OCI-LY1 (cell line): ENCODE measurements at regions not wholly inside any gene's neighbourhood (a gene's known extent, or its start where the extent isn't known, plus 50 kb on each side); places are given as distances from the start of the nearest gene placed in this dataset.

Source experiments
- H2AFZ ChIP-seq: fragments of 200-600 bp; sonication (generic), shearing (Covaris generic); 2 replicates; pipeline ENCODE4 v1.6.0; 2014; ENCODE audit warnings: antibody characterized with exemption, mild to moderate bottlenecking, low read length
- H3F3A ChIP-seq: fragments of 200-600 bp; sonication (generic), shearing (Covaris generic); 2 replicates; pipeline ENCODE4 v1.6.0; 2014; ENCODE audit warnings: mild to moderate bottlenecking, antibody characterized with exemption, low read length, moderate library complexity; ENCODE audit not compliant: insufficient read depth
- H3K27ac ChIP-seq: fragments of 200-600 bp; sonication (generic); 2 replicates; pipeline ENCODE4 v1.5.1; 2014; ENCODE audit warnings: low read length, mixed run types, mild to moderate bottlenecking, low read depth; ENCODE audit not compliant: poor library complexity, severe bottlenecking
- H3K27me3 ChIP-seq: fragments of 200-600 bp; sonication (generic); 2 replicates; pipeline ENCODE4 v1.6.0; 2014; ENCODE audit warnings: antibody characterized with exemption, mild to moderate bottlenecking, low read length, moderate library complexity; ENCODE audit not compliant: insufficient read depth
- H3K36me3 ChIP-seq: fragments of 200-600 bp; sonication (generic); 2 replicates; pipeline ENCODE4 v1.6.1; 2014; ENCODE audit warnings: mild to moderate bottlenecking, antibody characterized with exemption, low read length, moderate library complexity, mixed read lengths; ENCODE audit not compliant: insufficient read depth
- H3K4me1 ChIP-seq: fragments of 200-600 bp; sonication (generic); 2 replicates; pipeline ENCODE4 v1.5.1; 2014; ENCODE audit warnings: mild to moderate bottlenecking, low read length, moderate library complexity; ENCODE audit not compliant: insufficient read depth, severe bottlenecking
- H3K4me2 ChIP-seq: fragments of 200-600 bp; sonication (generic), shearing (Covaris generic); 2 replicates; pipeline ENCODE4 v1.6.1; 2014; ENCODE audit warnings: low read length
- H3K4me3 ChIP-seq: fragments of 200-600 bp; sonication (generic); 2 replicates; pipeline ENCODE4 v1.5.1; 2014; ENCODE audit warnings: low read length, low read depth, mild to moderate bottlenecking, mixed read lengths; ENCODE audit not compliant: poor library complexity, severe bottlenecking
- H3K79me2 ChIP-seq: fragments of 200-600 bp; shearing (Covaris generic); 2 replicates; pipeline ENCODE4 v1.6.1; 2016; ENCODE audit warnings: mixed run types, low read length, mixed read lengths; ENCODE audit not compliant: insufficient read depth
- H3K9ac ChIP-seq: fragments of 200-600 bp; sonication (generic), shearing (Covaris generic); 2 replicates; pipeline ENCODE4 v1.6.1; 2014; ENCODE audit warnings: mild to moderate bottlenecking, low read length, mixed read lengths
- H3K9me2 ChIP-seq: fragments of 200-600 bp; sonication (generic), shearing (Covaris generic); 2 replicates; pipeline ENCODE4 v1.6.1; 2014; ENCODE audit warnings: low read depth, mild to moderate bottlenecking, low read length, mixed read lengths
- H3K9me3 ChIP-seq: fragments of 200-600 bp; shearing (Covaris generic); 2 replicates; pipeline ENCODE4 v1.6.1; 2014; ENCODE audit warnings: low read length, mixed read lengths
- H4K20me1 ChIP-seq: fragments of 200-600 bp; sonication (generic), shearing (Covaris generic); 2 replicates; pipeline ENCODE4 v1.6.0; 2016; ENCODE audit warnings: mild to moderate bottlenecking, low read length; ENCODE audit not compliant: insufficient read depth
- CTCF ChIP-seq: fragments of 200-600 bp; sonication (generic), shearing (Covaris generic); IDR thresholded peaks from 2 replicates; pipeline ENCODE4 v1.5.1; 2017; ENCODE audit warnings: mild to moderate bottlenecking, antibody characterized with exemption, low read length, moderate library complexity, mixed read lengths
- EZH2 ChIP-seq: fragments of 200-600 bp; sonication (generic), shearing (Covaris generic); IDR thresholded peaks from 2 replicates; pipeline ENCODE4 v1.8.0; 2017; ENCODE audit warnings: borderline replicate concordance, mixed run types, mild to moderate bottlenecking, antibody characterized with exemption, low read length, moderate library complexity, mixed read lengths

GRCh38 chr5:3980156-3980555, 384.5 kb downstream of the IRX1 start:
- H4K20me1 ChIP-seq: no peaks in the 10 kb centered on the region
- H3K9me3 ChIP-seq: 0 out of 2 replicates have a peak, but pooled peaks cover 3% of the 10 kb centered on the region
- H3K27ac ChIP-seq: no peak overlapping the region
- H3K79me2 ChIP-seq: no peaks in the 10 kb centered on the region
- H3K27me3 ChIP-seq: no peaks in the 10 kb centered on the region
- no peaks in the 10 kb centered on the region for H3K9me2 ChIP-seq
- H3K4me2 ChIP-seq: no peak overlapping the region
- no peak overlapping the region for H3K9ac ChIP-seq
- no peaks in the 10 kb centered on the region for H3F3A ChIP-seq
- TF ChIP-seq CTCF (no peak), EZH2 (no peak)
- H3K36me3 ChIP-seq: no peaks in the 10 kb centered on the region
- H2AFZ ChIP-seq: no peak overlapping the region
- H3K4me3 ChIP-seq: no peak overlapping the region
- no peaks in the 10 kb centered on the region for H3K4me1 ChIP-seq

- H3K9ac ChIP-seq: no peak overlapping the region
- no peak overlapping the region for H3K27ac ChIP-seq
- H3K9me3 ChIP-seq: no peaks in the 10 kb centered on the region
- no peak overlapping the region for H3K4me3 ChIP-seq
- no peaks in the 10 kb centered on the region for H3F3A ChIP-seq
- no peaks in the 10 kb centered on the region for H4K20me1 ChIP-seq
- H3K4me2 ChIP-seq: no peak overlapping the region
- H3K27me3 ChIP-seq: no peaks in the 10 kb centered on the region
- H3K9me2 ChIP-seq: no peaks in the 10 kb centered on the region
- no peaks in the 10 kb centered on the region for H3K79me2 ChIP-seq
- H3K4me1 ChIP-seq: no peaks in the 10 kb centered on the region
- no peak for TF ChIP-seq CTCF
- TF ChIP-seq EZH2: no peak
- no peaks in the 10 kb centered on the region for H3K36me3 ChIP-seq
- H2AFZ ChIP-seq: no peak overlapping the region
Measured at GRCh38 chr5:3987867-3988266, 392.2 kb downstream of the IRX1 start.

GRCh38 chr5:3993856-3994473, 398.3 kb downstream of the IRX1 start:
- H3K36me3 ChIP-seq: no peaks in the 10 kb centered on the region
- H3F3A ChIP-seq: no peaks in the 10 kb centered on the region
- H3K27ac ChIP-seq: no peak overlapping the region
- H3K4me2 ChIP-seq: no peak overlapping the region
- no peaks in the 10 kb centered on the region for H3K79me2 ChIP-seq
- H3K9me2 ChIP-seq: no peaks in the 10 kb centered on the region
- no peaks in the 10 kb centered on the region for H4K20me1 ChIP-seq
- no peaks in the 10 kb centered on the region for H3K4me1 ChIP-seq
- no peaks in the 10 kb centered on the region for H3K9me3 ChIP-seq
- H3K4me3 ChIP-seq: no peak overlapping the region
- no peak overlapping the region for H3K9ac ChIP-seq
- H2AFZ ChIP-seq: no peak overlapping the region
- no peaks in the 10 kb centered on the region; the same call in 1 of the 2 replicates for H3K27me3 ChIP-seq
- no peak for TF ChIP-seq EZH2
- no peak for TF ChIP-seq CTCF
